ENCODE measurements at regions not wholly inside any gene's neighbourhood (a gene's known extent, or its start where the extent isn't known, plus 50 kb on each side); places are given as distances from the start of the nearest gene placed in this dataset.

DNA sequence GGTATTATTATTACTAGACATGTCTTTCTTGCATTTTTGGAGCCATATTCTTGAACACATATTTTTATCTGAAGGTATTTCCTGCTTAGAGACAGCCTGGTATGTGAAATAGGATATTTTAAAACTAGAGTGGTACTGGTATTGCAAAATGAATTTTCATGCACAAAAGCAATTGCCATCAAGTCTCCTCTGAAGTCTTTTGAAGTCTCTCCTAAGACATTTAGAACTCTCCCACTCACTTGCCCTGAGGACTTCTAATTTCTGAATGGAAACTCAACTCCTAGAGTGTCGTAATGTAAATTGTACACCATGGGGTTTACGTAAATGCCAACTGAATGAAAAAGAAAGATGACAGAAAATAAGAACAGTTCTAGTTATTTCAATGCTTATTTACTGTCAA, 967.0 kb downstream of the DCDC2C start:
- intact Hi-C loops (cut with DNase I; ENCODE audit: low total_unique reads): loop anchor here (5.0 kb wide), 1 partner anchor 407 kb away; no protein-coding TSS in a partner anchor
- no peak overlapping the region for H3K4me3 ChIP-seq
- H3K4me1 ChIP-seq: no peaks in the 10 kb centered on the region
- peaks cover 0 to 4% of the 10 kb centered on the region in 2 donors for H3K9me3 ChIP-seq
- no peak overlapping the region for H3K27ac ChIP-seq
- H3K36me3 ChIP-seq: no peaks in the 10 kb centered on the region
- no peak for DNase-seq (ENCODE audit: low spot score in 2 of 2)
- no peak for TF ChIP-seq POLR2A (IDR thresholded peaks at IDR 0.05)
- TF ChIP-seq, protein P1, sequence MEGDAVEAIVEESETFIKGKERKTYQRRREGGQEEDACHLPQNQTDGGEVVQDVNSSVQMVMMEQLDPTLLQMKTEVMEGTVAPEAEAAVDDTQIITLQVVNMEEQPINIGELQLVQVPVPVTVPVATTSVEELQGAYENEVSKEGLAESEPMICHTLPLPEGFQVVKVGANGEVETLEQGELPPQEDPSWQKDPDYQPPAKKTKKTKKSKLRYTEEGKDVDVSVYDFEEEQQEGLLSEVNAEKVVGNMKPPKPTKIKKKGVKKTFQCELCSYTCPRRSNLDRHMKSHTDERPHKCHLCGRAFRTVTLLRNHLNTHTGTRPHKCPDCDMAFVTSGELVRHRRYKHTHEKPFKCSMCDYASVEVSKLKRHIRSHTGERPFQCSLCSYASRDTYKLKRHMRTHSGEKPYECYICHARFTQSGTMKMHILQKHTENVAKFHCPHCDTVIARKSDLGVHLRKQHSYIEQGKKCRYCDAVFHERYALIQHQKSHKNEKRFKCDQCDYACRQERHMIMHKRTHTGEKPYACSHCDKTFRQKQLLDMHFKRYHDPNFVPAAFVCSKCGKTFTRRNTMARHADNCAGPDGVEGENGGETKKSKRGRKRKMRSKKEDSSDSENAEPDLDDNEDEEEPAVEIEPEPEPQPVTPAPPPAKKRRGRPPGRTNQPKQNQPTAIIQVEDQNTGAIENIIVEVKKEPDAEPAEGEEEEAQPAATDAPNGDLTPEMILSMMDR (IDR thresholded peaks at IDR 0.05): no peak
- no peak for TF ChIP-seq POLR2AphosphoS5 (IDR thresholded peaks at IDR 0.05)
- no peaks in the 10 kb centered on the region for H3K27me3 ChIP-seq

DNA sequence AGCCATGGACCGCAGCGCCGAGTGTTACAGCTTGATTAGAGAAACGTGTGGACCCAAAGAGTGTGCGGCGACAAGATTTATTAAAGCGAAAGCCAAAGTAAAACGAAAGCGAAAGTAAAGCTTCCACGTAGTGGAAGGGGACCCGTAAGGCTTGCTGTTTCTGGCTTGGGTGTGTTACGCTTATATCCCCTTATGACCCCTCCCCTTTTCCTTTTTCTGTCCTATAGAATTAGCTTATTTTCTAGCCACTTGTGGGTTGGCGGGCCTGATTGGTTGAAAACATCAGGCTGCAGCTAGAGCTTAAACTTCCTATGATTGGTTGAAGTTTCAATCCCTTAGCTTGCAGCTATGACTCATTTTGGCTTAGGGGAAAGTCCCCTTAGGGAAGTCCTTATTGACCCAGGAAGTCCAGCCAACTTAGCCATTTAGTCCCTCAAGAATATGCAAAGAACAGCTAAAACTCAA, 969.7 kb downstream of the DCDC2C start:
- intact Hi-C loops (cut with DNase I; ENCODE audit: low total_unique reads): loop anchor here (5.0 kb wide), 1 partner anchor 404 kb away; no protein-coding TSS in a partner anchor
- Histone ChIP-seq H3K4me1 (no peaks in the 10 kb centered on the region), H3K36me3 (no peaks in the 10 kb centered on the region), H3K9me3 (peaks cover 0 to 4% of the 10 kb centered on the region in 2 donors), H3K27ac (no peak overlapping the region), H3K4me3 (peak overlapping the region in 2 of 3 donors; percentile 3 to 31), H3K27me3 (no peaks in the 10 kb centered on the region)
- DNase-seq (ENCODE audit: low spot score in 2 of 2): no peak
- TF ChIP-seq POLR2A (IDR thresholded peaks at IDR 0.05): no peak
- TF ChIP-seq, protein P1 (IDR thresholded peaks at IDR 0.05): no peak
- TF ChIP-seq POLR2AphosphoS5 (IDR thresholded peaks at IDR 0.05): no peak

DNA sequence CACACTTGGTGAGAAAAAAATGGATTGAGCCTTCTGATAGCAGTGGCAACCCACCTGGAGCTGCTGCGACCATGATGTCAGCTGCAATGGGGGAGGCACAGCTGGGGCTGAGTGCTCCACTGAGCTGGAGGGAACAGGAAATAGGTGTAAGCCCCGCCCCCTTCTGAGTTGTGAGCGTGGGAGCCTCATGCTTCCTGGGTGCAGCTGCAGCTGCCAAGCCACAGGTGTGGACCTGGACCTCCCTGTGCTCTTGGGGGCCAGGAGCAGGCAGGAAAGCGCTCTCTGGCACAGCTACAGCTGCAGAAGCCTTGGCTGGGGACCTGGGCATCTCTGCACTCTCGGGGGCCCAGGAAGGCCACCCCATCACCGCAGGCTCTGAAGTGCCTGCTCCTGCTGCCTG, 970.6 kb downstream of the DCDC2C start:
- no peak for DNase-seq (ENCODE audit: low spot score in 2 of 2)
- intact Hi-C loops (cut with DNase I; ENCODE audit: low total_unique reads): loop anchor here (5.0 kb wide), 1 partner anchor 403 kb away; no protein-coding TSS in a partner anchor
- Histone ChIP-seq H3K27me3 (no peaks in the 10 kb centered on the region), H3K4me1 (no peaks in the 10 kb centered on the region), H3K36me3 (no peaks in the 10 kb centered on the region), H3K9me3 (peaks cover 0 to 4% of the 10 kb centered on the region in 2 donors), H3K27ac (no peak overlapping the region), H3K4me3 (no peak overlapping the region)
- TF ChIP-seq, protein P1 (IDR thresholded peaks at IDR 0.05): no peak
- TF ChIP-seq POLR2A (IDR thresholded peaks at IDR 0.05) (no peak), POLR2AphosphoS5 (IDR thresholded peaks at IDR 0.05) (no peak)

DNA sequence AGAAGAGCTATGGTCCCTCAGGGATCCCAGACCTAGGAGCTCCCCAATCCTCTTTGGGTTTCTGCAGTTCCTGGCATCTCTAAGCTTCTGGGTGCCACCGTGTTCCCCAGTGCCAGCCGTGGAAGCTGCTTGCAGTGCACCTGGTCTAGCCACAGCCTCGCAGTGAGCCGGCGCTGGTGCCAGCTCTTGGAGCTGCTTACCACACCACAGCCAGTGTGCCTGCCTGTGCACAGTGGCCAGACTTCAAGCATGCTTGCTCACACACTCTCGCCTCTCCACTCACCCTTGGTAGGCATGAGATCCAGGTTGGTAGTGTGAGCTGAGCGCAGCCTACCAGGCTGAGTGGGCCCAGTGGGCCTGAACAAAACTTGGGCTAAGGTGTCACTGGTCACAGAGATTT, 971.9 kb downstream of the DCDC2C start:
- intact Hi-C loops (cut with DNase I; ENCODE audit: low total_unique reads): no loop called here
- no peak overlapping the region for H3K27ac ChIP-seq

DNA sequence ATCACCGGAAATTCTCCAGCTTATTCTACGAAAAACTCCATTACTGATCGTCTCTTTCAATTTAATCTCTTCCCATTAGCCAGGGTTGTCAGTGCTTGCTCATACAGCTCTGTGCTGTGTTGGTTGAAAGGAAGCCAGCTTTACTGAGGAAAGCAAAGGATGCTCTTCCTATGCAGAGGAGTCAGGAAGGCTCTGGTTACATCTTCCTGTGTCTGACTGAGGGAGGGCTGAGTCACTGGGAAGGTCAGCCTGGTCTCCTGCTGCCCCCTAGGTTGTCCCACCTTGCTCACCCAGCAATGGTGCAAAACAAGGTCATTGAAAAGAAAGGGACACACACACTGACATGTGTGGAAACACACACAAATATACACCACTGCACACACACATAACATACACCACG, 975.6 kb downstream of the DCDC2C start:
- H3K4me1 ChIP-seq: no peaks in the 10 kb centered on the region
- H3K9me3 ChIP-seq: no peaks in the 10 kb centered on the region
- intact Hi-C loops (cut with DNase I; ENCODE audit: low total_unique reads): no loop called here
- no peak overlapping the region for H3K4me3 ChIP-seq
- no peak overlapping the region for H3K27ac ChIP-seq
- no peak for TF ChIP-seq POLR2AphosphoS5 (IDR thresholded peaks at IDR 0.05)
- TF ChIP-seq POLR2A (IDR thresholded peaks at IDR 0.05): no peak
- TF ChIP-seq, protein P1 (IDR thresholded peaks at IDR 0.05): no peak
- DNase-seq (ENCODE audit: low spot score in 2 of 2): no peak
- no peaks in the 10 kb centered on the region for H3K36me3 ChIP-seq
- H3K27me3 ChIP-seq: no peaks in the 10 kb centered on the region

More for the DNA sequence above, 971.9 kb downstream of the DCDC2C start:
- TF ChIP-seq POLR2AphosphoS5 (IDR thresholded peaks at IDR 0.05): no peak
- no peak for TF ChIP-seq POLR2A (IDR thresholded peaks at IDR 0.05)
- TF ChIP-seq, protein P1 (IDR thresholded peaks at IDR 0.05): no peak
- H3K27me3 ChIP-seq: no peaks in the 10 kb centered on the region
- H3K4me3 ChIP-seq: no peak overlapping the region
- H3K9me3 ChIP-seq: peaks cover 0 to 4% of the 10 kb centered on the region in 2 donors
- DNase-seq (ENCODE audit: low spot score in 2 of 2): no peak
- no peaks in the 10 kb centered on the region for H3K36me3 ChIP-seq
- H3K4me1 ChIP-seq: no peaks in the 10 kb centered on the region

All from breast epithelium (tissue), 4 donors.